Kasumi-1 (cell line): ENCODE measurements at regions not wholly inside any gene's neighbourhood (a gene's known extent, or its start where the extent isn't known, plus 50 kb on each side); places are given as distances from the start of the nearest gene placed in this dataset.
"Not testable (repeated sequence)": the region's sequence is repeated elsewhere in the genome, so short reads cannot be mapped to it uniquely, and the experiment has no call there.

Source experiments
- DNase-seq, 2 experiments: peaks; one replicate each; lab custom pipeline; 2025; lab: John Stamatoyannopoulos, UW

DNA sequence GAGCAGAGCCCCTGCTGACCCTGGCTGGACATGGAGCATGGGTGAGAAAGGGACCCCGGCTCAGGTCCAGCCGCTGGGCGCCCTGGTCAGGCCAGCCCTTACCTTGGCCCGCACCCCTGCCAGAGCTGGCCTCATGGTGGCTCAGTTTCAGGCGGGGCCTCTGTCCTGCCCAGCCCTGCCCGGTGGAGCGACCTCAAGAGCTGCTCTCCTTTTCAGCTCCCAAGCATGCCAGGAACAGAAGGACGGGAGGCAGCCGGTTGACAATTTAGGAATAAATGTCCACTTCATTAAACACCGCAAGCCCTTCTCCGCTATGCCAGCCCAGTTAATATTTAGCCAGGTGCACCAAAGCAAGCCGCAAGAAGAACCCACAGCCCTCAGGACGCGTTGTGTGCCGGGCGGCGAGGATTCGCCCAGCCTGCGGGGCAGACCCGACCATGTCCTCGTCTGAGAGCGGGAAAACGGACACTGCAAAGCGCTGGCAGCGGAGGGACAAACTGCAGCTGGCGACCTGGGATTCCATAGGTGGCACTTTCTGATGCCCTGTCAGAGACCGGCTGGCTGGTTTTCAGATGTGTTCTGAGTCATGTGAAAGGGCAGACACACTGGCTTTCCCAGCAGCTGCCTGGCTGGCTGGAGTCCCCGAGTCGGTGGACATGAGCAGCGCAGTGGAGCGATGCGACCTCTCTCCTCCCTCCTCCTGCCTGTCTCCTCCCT lies 221.9 kb downstream of the TTLL2 start:
- no peak for DNase-seq

DNA sequence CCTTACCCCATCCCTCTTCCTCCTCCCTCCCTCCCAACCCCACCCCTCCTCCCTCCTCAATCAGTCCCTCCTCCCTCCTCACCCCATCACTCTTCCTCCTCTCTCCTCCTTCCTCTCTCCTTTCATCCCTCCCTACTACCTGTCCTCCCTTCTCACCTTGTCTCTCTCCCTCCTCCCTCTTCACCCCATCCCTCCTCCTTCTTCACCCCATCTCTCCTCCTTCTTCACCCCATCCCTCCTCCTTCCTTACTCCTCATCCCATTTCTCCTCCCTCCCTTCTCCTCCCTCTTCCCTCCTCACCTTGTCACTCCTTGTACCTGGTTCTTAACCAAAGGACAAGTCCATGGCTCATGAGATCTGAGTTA lies 222.4 kb downstream of the TTLL2 start:
- DNase-seq = no peak

DNA sequence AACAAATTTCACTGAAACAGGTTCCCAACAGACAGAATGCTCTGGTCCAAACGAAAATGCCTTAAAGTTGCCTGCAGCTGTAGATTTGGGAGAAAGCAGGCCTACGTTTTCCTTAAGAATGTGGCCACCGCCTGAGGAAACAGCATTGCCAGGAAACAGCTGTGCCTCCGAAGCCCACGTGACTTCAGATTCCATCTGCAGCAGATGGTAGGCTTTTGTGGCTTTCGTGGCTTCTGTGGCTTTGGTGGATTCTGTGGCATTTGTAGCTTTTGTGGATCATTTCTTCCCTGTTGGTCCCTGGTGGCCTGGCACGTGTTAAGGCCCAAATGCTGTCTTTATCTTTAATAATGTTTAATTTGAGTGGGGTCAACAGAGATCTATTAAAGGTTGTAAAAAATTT lies 222.9 kb downstream of the TTLL2 start:
- DNase-seq = no peak

DNA sequence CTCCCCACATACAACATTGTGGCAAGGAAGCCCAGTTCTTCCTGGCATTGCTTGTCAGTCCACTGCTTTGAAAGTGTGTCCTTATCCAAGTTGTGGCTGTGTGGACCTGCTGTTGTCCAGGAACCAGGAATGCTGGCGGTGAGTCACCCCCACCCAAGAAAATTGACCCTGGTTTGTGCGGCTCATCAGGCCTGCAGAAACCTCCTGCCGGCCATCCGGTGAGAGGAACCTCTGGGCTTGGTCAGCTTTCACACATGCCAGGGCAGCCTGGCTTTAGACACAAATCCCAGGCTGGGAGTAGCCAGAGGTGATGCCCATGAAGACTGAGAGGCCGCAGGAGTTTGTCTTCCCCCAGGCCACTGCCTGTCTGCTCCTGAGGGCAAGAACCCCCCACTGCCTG lies 223.6 kb downstream of the TTLL2 start:
- DNase-seq = no peak

DNA sequence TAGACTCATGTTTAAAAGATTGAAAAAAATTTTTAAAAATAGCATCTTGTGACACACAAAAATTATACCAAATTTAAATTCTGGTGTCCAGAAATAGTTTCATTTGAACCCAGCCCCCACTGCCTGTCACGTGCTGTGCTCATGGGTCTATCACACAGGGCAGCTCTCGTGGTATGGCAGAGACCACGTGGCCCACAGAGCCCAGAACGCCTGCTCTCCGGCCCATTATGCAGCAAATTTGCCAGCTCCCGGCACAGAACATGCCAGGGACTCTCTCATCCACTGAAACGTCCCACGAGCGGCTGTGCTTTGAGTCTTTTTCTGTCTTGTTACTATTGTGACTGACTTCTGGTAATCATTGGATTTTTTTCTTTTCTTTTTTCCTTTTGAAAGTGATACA lies 224.3 kb downstream of the TTLL2 start:
- no peak for DNase-seq

DNA sequence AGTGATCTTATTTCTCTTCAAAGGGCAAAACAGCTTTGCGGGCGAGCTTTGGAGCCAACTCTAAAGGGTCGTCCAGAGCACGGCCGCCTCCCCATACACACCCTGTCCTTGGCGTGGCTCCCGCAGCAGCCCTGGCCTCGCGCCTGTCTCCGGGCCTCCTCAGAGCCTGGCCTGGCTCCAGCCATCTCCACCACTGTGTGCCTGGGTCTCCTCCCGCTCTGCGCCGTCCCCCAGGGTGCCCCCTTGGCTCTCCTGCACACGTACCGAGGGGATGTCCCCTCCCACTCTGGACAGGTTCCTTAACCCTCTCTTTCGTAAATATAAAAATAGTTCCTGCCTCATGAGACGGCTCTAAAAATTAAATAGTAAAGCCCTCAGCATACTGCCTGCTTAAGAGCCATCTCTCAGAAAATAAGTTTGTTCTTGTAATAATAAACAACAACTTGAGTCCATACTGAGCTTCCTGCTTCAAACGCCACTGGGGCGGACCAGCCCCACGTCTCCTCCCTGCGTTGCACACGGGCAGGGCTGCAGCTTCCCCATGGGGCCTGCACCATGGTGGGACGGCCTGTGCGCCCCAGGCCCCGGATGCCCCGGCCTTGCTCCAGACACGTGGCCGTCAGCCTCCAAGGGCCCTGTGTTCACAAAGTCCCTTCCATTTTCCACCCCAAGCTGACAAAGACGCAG lies 226.2 kb downstream of the TTLL2 start:
- DNase-seq = no peak

DNA sequence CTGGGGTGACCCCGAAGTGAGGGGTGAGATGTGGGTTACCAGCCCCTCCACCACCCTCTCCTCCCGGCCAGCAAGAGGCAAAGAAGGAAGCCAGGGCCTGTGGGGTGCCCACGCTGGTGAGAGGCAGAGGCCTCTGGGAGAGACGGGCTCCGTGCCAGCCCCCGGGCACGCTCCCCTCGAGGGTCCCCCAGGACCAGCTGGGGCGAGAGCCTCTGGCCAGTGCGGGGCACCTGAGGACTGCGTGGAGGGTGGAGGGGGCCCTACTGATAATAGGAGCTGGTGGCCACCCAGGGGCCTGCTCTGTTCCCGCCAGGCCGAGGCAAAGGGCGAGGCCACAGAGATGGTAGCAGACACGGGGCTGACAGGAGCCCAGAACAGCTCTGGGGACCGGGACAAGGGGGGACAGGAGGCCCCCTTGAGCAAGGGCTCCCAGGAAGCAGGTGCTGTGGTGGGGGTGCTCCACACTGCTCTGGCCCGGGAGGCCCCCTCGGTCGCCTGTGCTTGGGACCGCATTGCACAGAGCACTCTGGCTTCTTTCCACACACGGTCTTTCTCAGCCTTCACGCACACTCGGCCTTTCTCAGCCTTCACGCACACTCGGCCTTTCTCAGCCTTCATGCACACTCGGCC lies 226.9 kb downstream of the TTLL2 start:
- DNase-seq = no peak

DNA sequence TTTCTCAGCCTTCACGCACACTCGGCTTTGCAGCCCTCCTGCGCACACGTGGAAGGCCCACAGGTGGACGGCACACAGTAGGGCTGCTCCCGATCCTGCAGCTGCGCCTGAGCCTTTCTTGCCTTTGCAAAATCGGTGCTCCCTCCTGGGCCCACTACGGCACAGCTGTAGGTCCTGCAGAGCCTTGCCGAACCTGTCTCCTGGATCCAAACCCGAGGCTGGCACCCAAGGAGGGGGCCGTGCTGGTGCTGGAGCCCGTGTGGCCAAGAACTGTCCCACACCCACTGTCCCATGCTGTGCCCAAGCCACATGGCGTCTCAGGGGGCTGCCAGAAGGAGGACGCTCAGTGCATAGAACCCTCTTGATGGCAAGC lies 227.4 kb downstream of the TTLL2 start:
- DNase-seq = no peak

DNA sequence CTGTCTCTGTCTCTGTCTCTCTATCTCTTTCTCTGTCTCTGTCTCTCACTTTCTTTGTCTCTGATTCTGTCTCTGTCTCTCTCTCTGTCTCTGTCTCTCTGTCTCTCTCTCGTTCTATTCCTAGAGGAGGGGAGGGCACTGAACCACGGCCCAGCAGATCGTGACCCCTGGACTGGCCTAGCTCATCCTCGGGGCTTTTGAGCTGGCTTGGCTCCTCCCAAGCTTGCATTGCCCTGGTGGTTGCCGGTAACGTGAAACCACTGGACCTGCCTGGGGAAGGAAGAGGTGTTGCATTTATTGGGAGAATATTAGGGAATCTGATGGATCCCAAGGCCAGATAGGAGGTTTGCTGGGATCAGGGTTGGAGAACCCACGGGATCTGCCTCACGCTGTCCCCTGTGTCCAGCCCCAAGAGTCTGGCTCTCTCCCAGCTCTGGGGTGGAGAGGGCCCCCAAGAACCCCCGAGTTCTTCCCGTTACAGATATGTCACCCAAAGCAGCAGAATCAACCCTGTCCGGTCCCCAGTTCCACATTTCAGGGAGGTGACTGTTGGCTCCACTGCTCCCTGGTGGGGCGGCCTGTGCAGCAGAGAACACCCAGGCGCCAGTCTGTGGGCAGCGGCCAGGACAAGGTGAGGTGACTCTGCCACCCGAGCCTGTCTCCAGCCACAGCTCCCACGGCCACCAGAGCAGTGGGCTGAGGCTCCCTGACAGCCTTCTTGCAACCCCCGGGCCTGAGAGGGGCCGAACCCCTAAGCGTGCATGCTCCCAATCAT lies 228.3 kb downstream of the TTLL2 start:
- no peak for DNase-seq

DNA sequence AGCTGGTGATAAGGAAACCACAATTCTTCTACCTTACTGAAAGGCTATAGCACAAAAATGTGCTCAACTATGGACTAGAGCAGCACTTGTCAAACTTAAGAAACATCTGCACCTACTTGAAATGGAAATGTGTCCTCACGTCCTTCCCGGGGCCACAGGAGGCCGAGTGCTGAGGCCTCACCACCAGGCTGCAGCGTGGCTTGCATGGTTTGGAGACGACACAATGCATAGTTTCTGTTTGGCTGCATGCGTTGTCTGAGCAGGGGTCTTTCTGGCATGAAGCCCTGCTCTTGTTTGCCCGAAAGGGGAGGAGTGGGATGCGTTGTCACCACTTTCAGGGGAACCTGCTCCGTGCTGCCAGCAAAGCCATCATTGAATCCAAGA lies 228.8 kb downstream of the TTLL2 start:
- no peak for DNase-seq

DNA sequence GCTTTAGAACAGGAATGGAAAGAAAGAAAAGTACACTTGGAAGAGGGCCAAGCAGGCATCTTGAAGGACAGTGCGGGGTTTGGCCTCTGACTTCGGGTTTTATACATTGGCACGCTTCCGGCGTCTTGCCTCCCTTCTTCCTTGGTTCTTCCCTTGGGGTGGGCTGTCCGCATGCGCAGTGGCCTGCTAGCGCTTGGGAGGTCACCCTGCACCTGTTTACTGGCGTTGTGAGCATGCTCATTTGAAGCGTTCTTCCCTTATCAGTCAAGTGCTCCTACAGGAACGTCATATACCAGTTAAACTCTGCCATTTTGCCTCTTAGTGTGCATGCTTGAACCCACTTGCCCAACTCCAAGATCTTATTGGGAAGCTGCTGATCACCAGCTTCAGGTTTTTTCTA lies 230.0 kb downstream of the TTLL2 start:
- no peak for DNase-seq

DNA sequence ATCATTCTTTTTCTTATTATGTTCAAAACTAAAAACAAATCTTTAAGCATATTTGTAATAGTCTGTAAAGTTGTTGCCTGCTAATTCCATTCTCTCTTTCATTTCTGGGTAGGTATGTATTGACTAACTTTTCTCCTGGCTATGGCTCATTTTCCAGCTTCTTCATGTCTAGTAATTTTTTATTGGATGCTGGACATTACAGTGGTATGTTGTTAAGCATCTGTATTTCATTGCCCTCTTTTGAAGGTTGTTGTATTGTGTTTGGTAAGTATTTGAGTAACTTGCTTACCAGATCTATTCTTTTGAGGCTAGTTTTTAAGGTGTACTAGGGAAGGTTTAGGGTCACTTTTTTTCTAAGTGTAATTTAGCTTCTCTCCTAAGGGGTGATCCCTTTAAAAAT lies 230.9 kb downstream of the TTLL2 start:
- DNase-seq = no peak

DNA sequence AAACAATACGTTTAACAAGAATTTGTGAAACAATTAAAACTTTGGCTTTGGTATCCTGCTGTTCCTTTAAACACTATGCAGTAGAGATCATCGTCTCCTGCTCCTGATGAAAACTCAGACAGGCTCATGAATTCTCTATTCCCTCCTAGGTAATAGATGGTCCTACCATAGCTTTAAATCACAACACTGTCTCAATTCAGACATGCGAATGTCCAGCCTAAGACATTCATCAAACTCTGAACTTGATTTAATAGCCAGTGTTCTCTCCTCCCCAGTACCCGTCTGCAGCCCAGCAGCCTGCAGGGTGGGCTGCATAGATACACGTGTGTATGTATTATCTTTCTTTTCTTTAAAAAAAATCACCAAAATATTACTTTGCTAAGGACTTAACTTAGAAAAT lies 232.8 kb downstream of the TTLL2 start:
- no peak for DNase-seq

DNA sequence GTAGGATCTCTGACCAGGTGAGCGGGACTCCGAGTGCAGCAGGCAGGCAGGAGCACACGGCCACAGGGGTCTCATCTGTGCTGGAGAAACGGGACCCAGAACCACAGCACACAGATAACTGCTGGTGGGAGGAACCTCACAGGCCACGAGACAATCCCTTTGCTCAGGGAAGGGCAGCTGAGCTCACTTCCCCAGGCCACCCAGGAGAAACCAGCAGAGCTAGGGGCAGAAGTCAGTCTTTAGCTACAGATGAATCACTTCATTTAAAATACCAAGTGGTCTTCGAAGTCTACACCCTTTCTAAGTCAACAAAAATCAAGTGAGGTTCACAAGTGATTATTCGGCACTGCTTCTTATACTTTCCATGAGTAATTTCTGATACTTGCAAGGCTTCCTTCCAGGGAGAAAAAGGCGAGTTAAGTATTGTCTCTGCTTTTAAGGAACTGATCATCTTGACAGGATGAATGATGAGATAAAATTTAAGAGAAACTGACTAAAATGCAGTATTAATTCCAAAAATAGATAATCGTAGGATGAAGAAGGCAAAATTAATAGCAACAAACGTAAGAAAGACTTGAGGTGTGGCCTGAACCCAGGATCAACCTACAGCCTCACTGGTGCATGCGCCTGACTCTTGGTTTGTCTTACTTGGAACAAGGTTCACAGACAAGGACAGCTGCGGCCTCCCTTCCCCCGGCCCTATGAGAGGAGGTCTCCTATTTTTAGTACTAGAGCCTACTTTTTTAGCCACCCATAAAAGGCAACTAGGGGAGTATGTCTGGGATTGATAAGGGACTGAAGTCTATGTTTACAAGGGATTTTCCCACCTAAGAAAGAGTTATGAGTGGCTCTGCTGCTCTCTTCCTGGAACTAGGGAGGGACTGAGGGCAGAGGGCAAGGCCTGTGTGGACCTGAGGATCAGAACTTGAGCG lies 233.6 kb downstream of the TTLL2 start:
- no peak for DNase-seq

DNA sequence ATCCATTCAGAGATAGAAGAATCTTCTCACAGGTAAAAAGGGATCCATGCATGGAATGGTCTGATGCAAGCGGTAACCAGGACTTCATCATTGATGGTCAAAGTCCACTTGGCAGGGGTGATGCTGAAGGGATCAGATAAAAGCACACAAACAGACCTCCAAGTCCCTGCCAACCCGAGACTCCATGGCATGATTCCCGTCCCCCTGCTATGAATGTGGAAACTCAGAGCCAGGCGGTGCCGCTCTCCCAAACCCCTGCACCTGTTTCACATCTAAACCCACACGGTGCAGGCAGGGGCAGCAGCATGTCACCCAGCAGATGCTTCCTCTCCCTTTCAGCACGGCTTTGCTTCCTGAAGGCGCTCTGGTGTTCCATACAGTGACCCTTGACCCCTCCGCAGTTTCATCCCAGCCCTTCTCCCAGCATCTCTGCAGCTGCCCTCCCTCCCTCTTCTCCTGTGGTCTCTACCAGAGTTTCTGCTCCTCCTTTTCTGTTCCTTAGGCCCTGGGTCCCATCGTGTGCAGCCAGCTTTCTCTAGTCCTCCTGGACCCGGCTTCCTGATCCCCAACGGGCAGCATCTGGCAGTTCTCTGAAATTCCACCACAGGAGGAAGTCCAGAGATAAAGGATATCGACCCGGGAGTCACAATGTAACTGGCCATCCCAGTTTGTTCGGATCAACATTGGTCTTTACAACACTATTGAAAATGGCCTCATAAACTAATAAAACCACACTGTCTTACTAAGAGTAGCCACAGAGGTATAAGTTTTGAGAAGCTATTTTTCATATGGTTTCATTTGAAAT lies 235.0 kb downstream of the TTLL2 start:
- DNase-seq = no peak

DNA sequence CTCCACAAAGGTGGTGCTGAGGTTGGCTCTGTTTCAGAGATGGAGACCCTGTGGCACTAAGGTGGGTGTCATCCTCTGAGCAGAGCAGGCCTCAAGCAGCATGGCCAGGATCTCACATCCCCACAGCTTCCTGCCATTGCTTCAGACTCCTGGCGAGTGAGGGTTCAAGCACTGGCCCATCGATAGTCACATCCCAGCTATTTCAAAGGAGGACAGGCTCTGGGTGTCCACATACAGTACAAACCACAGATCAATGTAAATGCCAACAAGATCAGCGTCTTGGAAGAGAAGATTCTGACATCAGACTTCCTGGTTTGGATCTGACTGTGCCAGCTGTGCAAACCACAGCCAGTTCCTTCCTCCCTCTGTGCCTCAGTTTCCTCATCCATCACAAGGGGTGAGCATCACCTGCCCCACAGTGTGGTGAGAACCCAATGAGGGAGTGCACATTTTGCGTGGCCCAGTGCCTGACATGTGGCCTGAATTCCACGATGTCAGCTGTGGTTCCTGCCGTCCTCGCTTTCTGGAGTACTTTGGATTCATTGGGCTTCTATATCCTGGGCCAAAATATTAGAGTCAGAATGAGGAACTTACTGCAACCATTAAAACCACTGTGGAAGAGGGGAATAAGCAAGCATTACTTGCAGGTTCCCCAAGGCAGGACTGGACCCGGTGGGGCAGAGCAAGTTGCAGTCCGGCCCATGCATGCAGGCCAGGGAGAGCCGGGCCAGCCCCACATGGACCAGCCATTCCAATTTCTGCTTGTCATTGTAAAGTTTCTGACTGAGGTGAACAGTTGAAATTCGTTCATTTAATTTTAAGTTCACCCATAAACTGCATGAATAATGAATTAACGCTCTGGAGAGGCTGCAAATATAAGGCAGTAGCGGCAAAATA lies 236.0 kb downstream of the TTLL2 start:
- no peak for DNase-seq

DNA sequence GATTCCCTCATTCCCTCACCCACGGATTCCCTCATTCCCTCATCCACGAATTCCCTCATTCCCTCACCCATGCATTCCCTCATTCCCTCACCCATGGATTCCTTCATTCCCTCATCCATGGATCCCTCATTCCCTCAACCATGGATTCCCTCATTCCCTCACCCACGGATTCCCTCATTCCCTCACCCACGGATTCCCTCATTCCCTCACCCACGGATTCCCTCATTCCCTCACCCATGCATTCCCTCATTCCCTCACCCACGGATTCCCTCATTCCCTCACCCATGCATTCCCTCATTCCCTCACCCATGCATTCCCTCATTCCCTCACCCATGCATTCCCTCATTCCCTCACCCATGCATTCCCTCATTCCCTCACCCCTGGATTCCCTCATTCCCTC lies 238.0 kb downstream of the TTLL2 start:
- DNase-seq = not testable (repeated sequence)

DNA sequence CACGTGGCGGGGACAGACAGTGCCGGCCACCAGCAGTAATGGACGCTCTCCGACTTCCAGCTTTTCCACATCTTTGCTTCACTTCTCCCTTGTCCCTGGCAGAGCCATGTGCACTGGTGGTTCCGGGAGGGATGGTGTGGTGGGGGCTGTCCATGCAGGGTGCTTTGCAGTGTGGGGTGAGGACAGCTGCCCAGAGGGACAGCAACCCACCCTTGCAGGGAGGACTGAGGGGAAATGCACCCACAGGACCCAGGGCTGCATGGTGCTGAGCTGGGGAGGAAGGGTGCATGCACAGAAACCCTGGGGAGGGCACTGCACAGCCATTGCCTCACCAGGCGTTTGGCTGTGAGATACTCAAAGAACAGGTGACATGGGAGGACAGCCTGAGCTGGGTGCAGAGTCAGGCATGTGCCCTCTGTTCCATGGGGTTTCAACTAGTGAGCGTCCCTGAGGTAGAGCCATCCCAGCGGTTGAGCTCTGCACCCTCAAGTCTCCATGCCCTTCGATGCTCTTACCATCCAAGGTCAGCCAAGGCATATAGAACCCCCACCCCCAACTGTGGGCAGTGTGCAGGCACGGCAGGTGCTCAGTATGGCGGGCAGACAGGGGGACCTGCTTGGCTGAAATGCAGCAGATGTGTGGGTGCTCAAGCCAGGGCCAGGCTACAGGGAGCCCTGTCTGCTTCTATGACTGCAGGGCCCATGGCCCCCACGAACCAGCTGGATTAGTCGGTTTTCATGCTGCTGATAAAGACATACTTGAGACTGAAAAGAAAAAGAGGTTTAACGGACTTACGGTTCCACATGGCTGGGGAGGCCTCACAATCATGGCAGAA lies 239.7 kb downstream of the TTLL2 start:
- DNase-seq = no peak

DNA sequence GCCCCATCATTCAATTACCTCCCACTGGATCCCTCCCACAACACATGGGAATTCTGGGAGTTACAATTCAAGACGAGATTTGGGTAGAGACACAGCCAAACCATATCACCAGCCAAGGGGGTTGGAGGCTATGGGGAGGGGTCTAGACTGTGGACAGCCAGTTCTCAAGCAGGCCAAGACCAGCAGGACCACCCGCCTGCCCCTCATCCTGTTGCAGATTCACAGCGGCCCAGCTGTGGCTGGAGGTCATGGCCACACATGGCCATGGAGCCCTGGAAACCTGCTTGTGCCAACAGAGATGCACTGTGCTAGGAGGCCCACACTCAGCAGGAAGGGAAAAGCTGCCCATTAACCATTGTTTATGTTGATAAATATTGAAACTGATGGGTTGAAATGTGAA lies 240.5 kb downstream of the TTLL2 start:
- DNase-seq = no peak
